Keratinocyte (primary cell): ENCODE measurements at regions not wholly inside any gene's neighbourhood (a gene's known extent, or its start where the extent isn't known, plus 50 kb on each side); places are given as distances from the start of the nearest gene placed in this dataset.

Experiments
- DNase-seq: peaks from one replicate; pipeline ENCODE4 v3.0.0-alpha.2; 2011; ENCODE audit warnings: low read depth, missing footprints, low spot score
- FAIRE-seq: peaks from 2 replicates; lab custom pipeline; 2011; peaks lifted over from hg19 to GRCh38; lab: Jason Lieb, UNC
- H2AFZ ChIP-seq: 2 replicates; pipeline ENCODE4 v1.6.0; 2012; ENCODE audit warnings: low read length, control low read depth, inconsistent platforms; ENCODE audit not compliant: control insufficient read depth
- H3K27ac ChIP-seq: 2 replicates; pipeline ENCODE4 v1.5.1; 2011; ENCODE audit warnings: low read length; ENCODE audit not compliant: control insufficient read depth, insufficient read depth
- H3K27me3 ChIP-seq: 3 replicates; pipeline ENCODE4 v1.6.0; 2011; ENCODE audit warnings: low read length; ENCODE audit not compliant: control insufficient read depth, insufficient read depth; ENCODE audit errors: extremely low read depth
- H3K36me3 ChIP-seq, 2 experiments: 2 replicates in 1 of 2; 3 replicates in 1 of 2; pipeline ENCODE4 v1.5.1; 2011; ENCODE audit warnings: low read length in 2 of 2, mild to moderate bottlenecking in 1 of 2; ENCODE audit not compliant: control insufficient read depth in 2 of 2, insufficient read depth in 2 of 2; ENCODE audit errors: extremely low read depth in 1 of 2
- H3K4me1 ChIP-seq: 3 replicates; pipeline ENCODE4 v1.5.1; 2011; ENCODE audit warnings: low read length; ENCODE audit not compliant: control insufficient read depth, insufficient read depth; ENCODE audit errors: extremely low read depth
- H3K4me2 ChIP-seq: 3 replicates; pipeline ENCODE4 v1.6.0; 2011; ENCODE audit warnings: low read depth, low read length; ENCODE audit not compliant: control insufficient read depth, insufficient read depth; ENCODE audit errors: extremely low read depth
- H3K4me3 ChIP-seq, 3 experiments: fragments of 200-600 bp in 1 of 3; sonication (generic) in 1 of 3; 2 replicates in 2 of 3; 3 replicates in 1 of 3; pipeline ENCODE4 v1.5.1; 2011 to 2016; ENCODE audit warnings: low read length in 3 of 3, mild to moderate bottlenecking in 3 of 3, control low read depth in 2 of 3, inconsistent platforms in 1 of 3, low read depth in 1 of 3, mixed read lengths in 1 of 3, mixed run types in 1 of 3, moderate library complexity in 1 of 3; ENCODE audit not compliant: control insufficient read depth in 2 of 3, insufficient read depth in 2 of 3; ENCODE audit errors: extremely low read depth in 1 of 3
- H3K79me2 ChIP-seq: 2 replicates; pipeline ENCODE4 v1.6.0; 2012; ENCODE audit warnings: low read length; ENCODE audit not compliant: control insufficient read depth, insufficient read depth
- H3K9ac ChIP-seq: 3 replicates; pipeline ENCODE4 v1.6.0; 2011; ENCODE audit warnings: low read length; ENCODE audit not compliant: control insufficient read depth, insufficient read depth; ENCODE audit errors: extremely low read depth
- H3K9me1 ChIP-seq: 3 replicates; pipeline ENCODE4 v1.6.0; 2011; ENCODE audit warnings: low read length; ENCODE audit not compliant: control insufficient read depth, insufficient read depth; ENCODE audit errors: extremely low read depth
- H3K9me3 ChIP-seq: 2 replicates; pipeline ENCODE4 v1.5.1; 2012; ENCODE audit warnings: low read depth, low read length; ENCODE audit not compliant: control insufficient read depth
- H4K20me1 ChIP-seq: 3 replicates; pipeline ENCODE4 v1.6.0; 2011; ENCODE audit warnings: low read length; ENCODE audit not compliant: control insufficient read depth, insufficient read depth; ENCODE audit errors: extremely low read depth
- CTCF ChIP-seq, 3 experiments: IDR thresholded peaks in 1 of 3; conservative IDR thresholded peaks in 1 of 3; optimal IDR thresholded peaks in 1 of 3; 2 replicates in 2 of 3; 3 replicates in 1 of 3; pipeline versions ENCODE3 to v1.5.1; 2011; ENCODE audit warnings: low read length in 3 of 3, mild to moderate bottlenecking in 3 of 3, moderate library complexity in 2 of 3, control low read depth in 1 of 3, inconsistent platforms in 1 of 3; ENCODE audit not compliant: insufficient read depth in 2 of 3; ENCODE audit errors: extremely low read depth in 1 of 3
- EZH2 ChIP-seq: IDR thresholded peaks from one replicate; pipeline ENCODE4 v1.6.1; 2012; ENCODE audit warnings: inconsistent platforms, mild to moderate bottlenecking, low read length, moderate library complexity
- dilution Hi-C: fragments of 300-500 bp; cut with MboI; formaldehyde crosslinking; loops from one replicate; pipeline ENCODE4 v1.7.0; 2020; ENCODE audit warnings: low sequenced_read_pairs; ENCODE audit not compliant: extremely low pct_ligation_motif_present

- Histone ChIP-seq H3K4me3 (no peak overlapping the region), H3K27me3 (peaks cover 3% of the 10 kb centered on the region), H3K4me1 (no peaks in the 10 kb centered on the region), H3K36me3 (no peaks in the 10 kb centered on the region), H3K27ac (no peak overlapping the region), H2AFZ (no peak overlapping the region), H3K4me2 (no peak overlapping the region), H3K9me1 (no peaks in the 10 kb centered on the region), H3K9ac (no peak overlapping the region), H3K79me2 (no peaks in the 10 kb centered on the region), H3K9me3 (no peaks in the 10 kb centered on the region), H4K20me1 (no peaks in the 10 kb centered on the region)
- DNase-seq (no peak), FAIRE-seq (no peak)
- no peak for TF ChIP-seq CTCF (optimal IDR thresholded peaks at IDR 0.05 in 1 of 3, IDR thresholded peaks at IDR 0.05 in 1 of 3, conservative IDR thresholded peaks at IDR 0.05 in 1 of 3; ENCODE audit: extremely low read depth in 1 of 3, insufficient read depth in 2 of 3, low read length in 3 of 3)
- TF ChIP-seq EZH2: no peak
- dilution Hi-C loops: no loop called here
These were observed 111.4 kb upstream of the ZEB1 start for GRCh38 chr10:31207636-31208035.

GRCh38 chr10:31209478-31209877, 109.5 kb upstream of the ZEB1 start:
- Histone ChIP-seq H3K9me3 (no peaks in the 10 kb centered on the region), H3K4me2 (no peak overlapping the region), H3K36me3 (no peaks in the 10 kb centered on the region), H3K79me2 (no peaks in the 10 kb centered on the region), H3K27me3 (peaks cover 3% of the 10 kb centered on the region), H3K9ac (no peak overlapping the region), H4K20me1 (no peaks in the 10 kb centered on the region), H2AFZ (no peak overlapping the region), H3K9me1 (no peaks in the 10 kb centered on the region), H3K4me3 (no peak overlapping the region), H3K27ac (no peak overlapping the region), H3K4me1 (no peaks in the 10 kb centered on the region)
- dilution Hi-C loops: no loop called here
- DNase-seq (no peak), FAIRE-seq (no peak)
- TF ChIP-seq EZH2: no peak
- TF ChIP-seq CTCF (optimal IDR thresholded peaks at IDR 0.05 in 1 of 3, IDR thresholded peaks at IDR 0.05 in 1 of 3, conservative IDR thresholded peaks at IDR 0.05 in 1 of 3; ENCODE audit: extremely low read depth in 1 of 3, insufficient read depth in 2 of 3, low read length in 3 of 3): no peak
